GM13976 (cell line): ENCODE measurements at regions not wholly inside any gene's neighbourhood (a gene's known extent, or its start where the extent isn't known, plus 50 kb on each side); places are given as distances from the start of the nearest gene placed in this dataset.

Experiments used
- DNase-seq: peaks from one replicate; pipeline ENCODE4 v3.0.0; 2012; ENCODE audit warnings: low spot score
- CTCF ChIP-seq: IDR thresholded peaks from 2 replicates; pipeline ENCODE4 v1.5.1; 2012; ENCODE audit warnings: borderline replicate concordance, mild to moderate bottlenecking; ENCODE audit not compliant: insufficient read depth; ENCODE audit errors: extremely low read depth, missing control alignments, control extremely low read depth
- in situ Hi-C: fragments of 300-500 bp; cut with MboI; formaldehyde crosslinking; loops from one replicate; pipeline ENCODE4 v1.12.0; 2022; ENCODE audit warnings: low sequenced_read_pairs, mixed read lengths, inconsistent platforms; ENCODE audit not compliant: unreplicated experiment

GRCh38 chr4:32135642-32136041 lies 1415.5 kb downstream of the PCDH7 start:
- DNase-seq: no peak
- TF ChIP-seq CTCF: no peak
- in situ Hi-C loops: no loop called here

GRCh38 chr4:32136081-32136787 lies 1416.1 kb downstream of the PCDH7 start:
- TF ChIP-seq CTCF: no peak
- in situ Hi-C loops: no loop called here
- no peak for DNase-seq

GRCh38 chr4:32140636-32141035 lies 1420.5 kb downstream of the PCDH7 start:
- TF ChIP-seq CTCF: no peak
- no peak for DNase-seq
- in situ Hi-C loops: no loop called here

- in situ Hi-C loops: no loop called here
- no peak for TF ChIP-seq CTCF
- DNase-seq: no peak
Observed at GRCh38 chr4:32142075-32142474, 1421.9 kb downstream of the PCDH7 start.

- in situ Hi-C loops: no loop called here
- no peak for TF ChIP-seq CTCF
- DNase-seq: no peak
Observed at GRCh38 chr4:32145987-32146386, 1425.8 kb downstream of the PCDH7 start.

- in situ Hi-C loops: no loop called here
- TF ChIP-seq CTCF: no peak
- DNase-seq: no peak
Observed at GRCh38 chr4:32147446-32148085, 1427.4 kb downstream of the PCDH7 start.

- TF ChIP-seq CTCF: no peak
- in situ Hi-C loops: no loop called here
Observed at GRCh38 chr4:32148111-32148666, 1428.0 kb downstream of the PCDH7 start.

More at GRCh38 chr4:32148111-32148666, 1428.0 kb downstream of the PCDH7 start:
- no peak for DNase-seq
